HUES6 (cell line): ENCODE measurements at regions not wholly inside any gene's neighbourhood (a gene's known extent, or its start where the extent isn't known, plus 50 kb on each side); places are given as distances from the start of the nearest gene placed in this dataset.
"Not testable (repeated sequence)": the region's sequence is repeated elsewhere in the genome, so short reads cannot be mapped to it uniquely, and the experiment has no call there.

Source experiments
- H3K27ac ChIP-seq: 2 replicates; pipeline ENCODE4 v1.7.0; 2013; ENCODE audit warnings: low read depth, mild to moderate bottlenecking, low read length, inconsistent platforms
- H3K27me3 ChIP-seq: 2 replicates; pipeline ENCODE4 v1.6.1; 2013; ENCODE audit warnings: low read length; ENCODE audit not compliant: control insufficient read depth, insufficient read depth
- H3K36me3 ChIP-seq: 2 replicates; pipeline ENCODE4 v1.6.1; 2013; ENCODE audit warnings: low read length; ENCODE audit not compliant: control insufficient read depth, insufficient read depth
- H3K4me1 ChIP-seq: 2 replicates; pipeline ENCODE4 v1.6.1; 2013; ENCODE audit warnings: low read length; ENCODE audit not compliant: control insufficient read depth, insufficient read depth
- H3K4me3 ChIP-seq: 2 replicates; pipeline ENCODE4 v1.5.1; 2013; ENCODE audit warnings: low read depth, low read length
- H3K9ac ChIP-seq: one replicate; pipeline ENCODE4 v1.6.1; 2013; ENCODE audit warnings: mild to moderate bottlenecking, low read length
- H3K9me3 ChIP-seq: 2 replicates; pipeline ENCODE4 v1.6.1; 2013; ENCODE audit warnings: low read depth, low read length; ENCODE audit not compliant: control insufficient read depth, insufficient read depth

DNA sequence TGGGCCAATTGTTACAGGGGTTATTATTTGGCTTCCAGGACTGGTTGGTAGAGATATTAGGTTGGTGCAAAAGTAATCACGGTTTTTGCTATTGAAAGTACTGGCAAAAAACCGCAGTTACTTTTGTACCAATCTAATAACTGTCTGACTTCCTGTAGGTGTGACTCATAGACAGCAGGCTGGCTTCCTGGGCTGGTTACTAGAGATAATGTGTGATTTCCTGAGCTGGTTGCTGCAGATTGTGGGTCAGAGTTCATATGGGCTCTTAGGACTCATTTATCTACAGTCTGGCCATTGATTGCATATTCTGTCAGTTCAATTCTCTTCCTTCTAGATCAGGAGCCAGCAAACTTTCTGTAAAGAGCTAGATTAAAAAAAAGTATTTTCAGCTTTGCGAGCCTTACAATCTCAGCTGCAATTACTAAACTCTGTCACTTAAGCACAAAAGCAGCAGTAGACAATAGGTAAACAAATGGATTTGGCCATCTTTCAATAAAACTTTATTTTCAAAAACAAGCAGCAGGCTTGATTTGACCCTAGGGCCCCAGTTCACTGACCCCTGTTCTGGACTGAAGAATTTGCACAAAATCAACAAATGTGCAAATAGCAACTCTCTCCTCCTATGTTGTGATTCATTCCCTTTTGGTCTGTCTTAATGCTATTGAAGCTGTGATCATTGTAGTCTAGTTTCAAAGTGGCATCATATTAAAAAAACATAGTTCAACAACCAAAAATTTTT is 50.8 kb upstream of the BOD1L1 start:
- H3K27ac ChIP-seq: no peak overlapping the region
- H3K4me1 ChIP-seq: no peaks in the 10 kb centered on the region
- H3K27me3 ChIP-seq: no peaks in the 10 kb centered on the region
- H3K36me3 ChIP-seq: no peaks in the 10 kb centered on the region
- no peak overlapping the region for H3K4me3 ChIP-seq
- 0 out of 2 replicates have a peak, but pooled peaks cover 3% of the 10 kb centered on the region for H3K9me3 ChIP-seq
- no peak overlapping the region for H3K9ac ChIP-seq

- 0 out of 2 replicates have a peak, but pooled peaks cover 3% of the 10 kb centered on the region for H3K9me3 ChIP-seq
- no peaks in the 10 kb centered on the region for H3K4me1 ChIP-seq
- no peaks in the 10 kb centered on the region for H3K27me3 ChIP-seq
- no peak overlapping the region for H3K27ac ChIP-seq
- H3K9ac ChIP-seq: no peak overlapping the region
- no peak overlapping the region for H3K4me3 ChIP-seq
- no peaks in the 10 kb centered on the region for H3K36me3 ChIP-seq
Observed at GRCh38 chr4:13681570-13681969, 54.0 kb upstream of the BOD1L1 start.

- Histone ChIP-seq H3K9me3 (peaks cover 6% of the 10 kb centered on the region; the same call in 1 of the 2 replicates), H3K27me3 (no peaks in the 10 kb centered on the region), H3K36me3 (no peaks in the 10 kb centered on the region), H3K4me3 (no peak overlapping the region), H3K27ac (no peak overlapping the region), H3K4me1 (no peaks in the 10 kb centered on the region), H3K9ac (no peak overlapping the region)
Observed at GRCh38 chr4:13694256-13694655, 66.7 kb upstream of the BOD1L1 start.

DNA sequence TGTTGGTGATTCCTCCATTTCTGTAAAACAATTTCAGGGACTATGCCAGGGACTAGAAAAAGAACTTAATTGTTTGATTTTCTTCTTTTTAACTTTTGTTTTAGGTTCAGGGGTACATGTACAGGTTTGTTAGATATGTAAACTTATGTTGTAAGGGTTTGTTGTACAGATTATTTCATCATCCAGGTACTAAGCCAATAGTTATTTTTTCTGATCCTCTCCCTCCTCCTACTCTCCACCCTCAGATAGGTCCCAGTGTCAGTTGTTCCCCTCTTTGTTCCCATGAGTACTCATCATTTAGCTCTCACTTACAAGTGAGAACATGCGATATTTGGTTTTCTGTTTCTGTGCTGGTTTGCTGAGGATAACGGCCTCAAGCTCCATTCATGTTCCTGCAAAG is 70.8 kb upstream of the BOD1L1 start:
- Histone ChIP-seq H3K9me3 (no peaks in the 10 kb centered on the region), H3K4me1 (no peaks in the 10 kb centered on the region), H3K27me3 (no peaks in the 10 kb centered on the region), H3K4me3 (no peak overlapping the region), H3K27ac (no peak overlapping the region), H3K36me3 (no peaks in the 10 kb centered on the region), H3K9ac (no peak overlapping the region)

DNA sequence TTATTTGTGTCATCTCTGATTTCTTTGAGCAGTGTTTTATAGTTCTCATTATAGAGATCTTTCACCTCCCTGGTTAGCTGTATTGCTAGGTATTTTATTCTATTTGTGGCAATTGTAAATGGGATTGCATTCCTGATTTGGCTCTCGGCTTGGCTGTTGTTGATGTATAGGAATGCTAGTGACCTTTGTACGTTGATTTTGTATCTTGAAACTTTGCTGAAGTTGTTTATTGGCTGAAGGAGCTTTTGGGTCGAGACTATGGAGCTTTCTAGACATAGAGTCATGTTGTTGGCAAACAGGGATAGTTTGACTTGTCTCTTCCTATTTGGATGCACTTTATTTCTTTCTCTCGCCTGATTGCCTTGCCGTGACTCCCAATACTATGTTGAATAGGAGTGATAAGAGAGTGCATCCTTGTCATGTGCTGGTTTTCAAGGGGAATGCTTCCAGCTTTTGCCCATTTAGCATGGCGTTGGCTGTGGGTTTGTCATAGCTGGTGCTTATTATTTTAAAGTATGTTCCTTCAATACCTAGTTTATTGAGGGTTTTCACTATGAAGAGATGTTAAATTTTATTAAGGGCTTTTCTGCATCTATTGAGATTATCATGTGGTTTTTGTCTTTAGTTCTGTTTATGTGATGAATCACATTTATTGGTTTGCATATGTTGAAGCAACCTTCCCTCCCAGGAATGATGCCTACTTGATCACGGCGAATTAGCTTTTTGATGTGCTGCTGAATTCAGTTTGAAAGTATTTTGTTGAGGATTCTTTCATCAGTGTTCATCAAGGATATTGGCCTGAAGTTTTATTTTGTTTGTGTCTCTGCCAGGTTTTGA is 72.7 kb upstream of the BOD1L1 start:
- Histone ChIP-seq H3K9me3 (no peaks in the 10 kb centered on the region), H3K27me3 (no peaks in the 10 kb centered on the region), H3K27ac (no peak overlapping the region), H3K9ac (no peak overlapping the region), H3K36me3 (no peaks in the 10 kb centered on the region), H3K4me3 (no peak overlapping the region), H3K4me1 (no peaks in the 10 kb centered on the region)

DNA sequence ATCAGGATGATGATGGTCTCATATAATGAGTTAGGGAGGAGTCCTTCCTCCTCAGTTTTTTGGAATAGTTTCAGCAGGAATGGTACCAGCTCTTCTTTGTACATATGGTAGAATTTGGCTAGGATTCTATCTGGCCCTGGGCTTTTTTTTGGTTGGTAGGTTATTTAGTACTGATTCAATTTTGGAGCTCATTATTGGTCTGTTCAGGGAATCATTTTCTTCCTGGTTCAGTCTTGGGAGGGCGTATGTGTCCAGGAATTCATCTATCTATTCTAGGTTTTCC is 73.3 kb upstream of the BOD1L1 start:
- H3K9ac ChIP-seq, H3K36me3 ChIP-seq, H3K27me3 ChIP-seq, H3K27ac ChIP-seq, H3K4me1 ChIP-seq, H3K9me3 ChIP-seq, H3K4me3 ChIP-seq: not testable (repeated sequence)

DNA sequence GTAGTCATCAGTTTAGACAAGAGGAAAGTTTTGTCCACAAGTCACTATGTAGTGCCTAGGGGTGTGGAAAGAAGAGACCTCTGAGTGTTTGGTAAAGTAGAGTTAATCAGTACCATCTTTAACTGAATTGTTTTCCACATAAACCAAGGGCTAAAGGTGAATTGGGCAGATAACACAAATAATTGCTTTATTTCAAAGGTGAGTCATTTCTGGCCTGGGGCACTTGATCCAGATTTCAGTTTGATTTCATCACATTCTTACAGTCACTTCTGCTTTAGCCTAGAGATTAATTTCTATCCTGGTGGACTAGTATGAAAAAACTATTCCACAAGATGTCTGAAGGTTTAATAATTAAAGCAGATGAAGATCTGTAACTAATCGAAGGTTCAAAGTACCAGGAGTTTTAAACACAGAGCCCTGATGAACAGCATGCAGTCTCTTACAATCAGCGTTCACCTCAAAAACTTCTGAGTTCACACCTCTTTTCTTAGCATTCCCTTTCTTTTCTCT is 74.5 kb upstream of the BOD1L1 start:
- Histone ChIP-seq H3K9me3 (no peaks in the 10 kb centered on the region), H3K4me3 (no peak overlapping the region), H3K36me3 (no peaks in the 10 kb centered on the region), H3K4me1 (no peaks in the 10 kb centered on the region), H3K9ac (no peak overlapping the region), H3K27ac (no peak overlapping the region), H3K27me3 (no peaks in the 10 kb centered on the region)

GRCh38 chr4:13703096-13703495 is 75.6 kb upstream of the BOD1L1 start:
- no peaks in the 10 kb centered on the region for H3K4me1 ChIP-seq
- H3K9me3 ChIP-seq: no peaks in the 10 kb centered on the region
- H3K27me3 ChIP-seq: no peaks in the 10 kb centered on the region
- H3K36me3 ChIP-seq: no peaks in the 10 kb centered on the region
- H3K4me3 ChIP-seq: no peak overlapping the region
- no peak overlapping the region for H3K9ac ChIP-seq
- H3K27ac ChIP-seq: no peak overlapping the region

GRCh38 chr4:13704035-13704434 is 76.5 kb upstream of the BOD1L1 start:
- no peaks in the 10 kb centered on the region for H3K4me1 ChIP-seq
- H3K27me3 ChIP-seq: no peaks in the 10 kb centered on the region
- no peak overlapping the region for H3K9ac ChIP-seq
- no peak overlapping the region for H3K4me3 ChIP-seq
- H3K9me3 ChIP-seq: no peaks in the 10 kb centered on the region
- H3K27ac ChIP-seq: no peak overlapping the region
- no peaks in the 10 kb centered on the region for H3K36me3 ChIP-seq

- Histone ChIP-seq H3K36me3 (no peaks in the 10 kb centered on the region), H3K9ac (no peak overlapping the region), H3K27ac (no peak overlapping the region)
Observed at GRCh38 chr4:13704761-13705160, 77.2 kb upstream of the BOD1L1 start.

GRCh38 chr4:13705521-13706041 is 78.1 kb upstream of the BOD1L1 start:
- Histone ChIP-seq H3K9ac (no peak overlapping the region), H3K27ac (no peak overlapping the region), H3K9me3 (no peaks in the 10 kb centered on the region), H3K4me3 (no peak overlapping the region), H3K27me3 (no peaks in the 10 kb centered on the region), H3K36me3 (no peaks in the 10 kb centered on the region), H3K4me1 (no peaks in the 10 kb centered on the region)

More at GRCh38 chr4:13704761-13705160, 77.2 kb upstream of the BOD1L1 start:
- H3K4me3 ChIP-seq: no peak overlapping the region
- no peaks in the 10 kb centered on the region for H3K27me3 ChIP-seq
- no peaks in the 10 kb centered on the region for H3K4me1 ChIP-seq
- no peaks in the 10 kb centered on the region for H3K9me3 ChIP-seq
